GM12878 (cell line): ENCODE measurements at regions not wholly inside any gene's neighbourhood (a gene's known extent, or its start where the extent isn't known, plus 50 kb on each side); places are given as distances from the start of the nearest gene placed in this dataset.

Experiments
- ATAC-seq: fragments of 200-7000 bp; cut with Tn5 transposase; 3 replicates; pipeline ENCODE4 v1.9.1; 2020; ENCODE audit warnings: mild to moderate bottlenecking, moderate library complexity
- BruUV-seq: library from RNA; stranded (reverse); fragments of 400-500 nt; replicated peaks from 2 replicates; lab custom pipeline; 2021; lab: Mats Ljungman, UMichigan
- CTCF ChIA-PET: fragments of 300-600 bp; sonication (Branson Sonifier 250); formaldehyde crosslinking; extraction: SDS; loops from one replicate; lab custom pipeline; 2021; ENCODE audit warnings: inconsistent platforms; lab: Yijun Ruan, JAX
- POLR2A ChIA-PET: fragments of 350-600 bp; formaldehyde crosslinking; extraction: SDS; loops from one replicate; lab custom pipeline; 2021; ENCODE audit warnings: inconsistent platforms; lab: Charles Lee
- RAD21 ChIA-PET: fragments of 300-600 bp; sonication (Branson Sonifier 250); formaldehyde crosslinking; loops from one replicate; lab custom pipeline; 2023; ENCODE audit warnings: antibody characterized with exemption; ENCODE audit not compliant: unreplicated experiment; lab: Charles Lee
- SMC1A ChIA-PET: fragments of 300-600 bp; sonication (Branson Sonifier 250); formaldehyde crosslinking; loops from one replicate; lab custom pipeline; 2023; ENCODE audit not compliant: unreplicated experiment, uncharacterized antibody; lab: Charles Lee
- DNase-seq: peaks from one replicate; pipeline ENCODE4 v3.0.0-alpha.2; 2011; ENCODE audit warnings: low read depth, low spot score
- FAIRE-seq: peaks from 3 replicates; lab custom pipeline; 2011; peaks lifted over from hg19 to GRCh38; lab: Jason Lieb, UNC
- H2AFZ ChIP-seq: 2 replicates; pipeline ENCODE4 v1.6.0; 2011; ENCODE audit warnings: low read depth, low read length, control low read depth; ENCODE audit not compliant: control insufficient read depth
- H3K27ac ChIP-seq: 2 replicates; pipeline ENCODE4 v1.5.1; 2011; ENCODE audit warnings: control low read depth; ENCODE audit not compliant: control insufficient read depth, insufficient read depth
- H3K27me3 ChIP-seq, 2 experiments: replicated peaks in 1 of 2; 2 replicates each; pipeline versions ENCODE4 v1.6.0 to v1.6.1; 2011; ENCODE audit warnings: low read length in 1 of 2; ENCODE audit not compliant: control insufficient read depth in 2 of 2, insufficient read depth in 2 of 2
- H3K36me3 ChIP-seq, 2 experiments: 2 replicates each; pipeline ENCODE4 v1.5.1; 2011; ENCODE audit warnings: low read length in 1 of 2; ENCODE audit not compliant: control insufficient read depth in 2 of 2, insufficient read depth in 2 of 2
- H3K4me1 ChIP-seq: 2 replicates; pipeline ENCODE4 v1.6.1; 2011; ENCODE audit warnings: mild to moderate bottlenecking, low read length, moderate library complexity, mixed read lengths; ENCODE audit not compliant: control insufficient read depth, insufficient read depth
- H3K4me2 ChIP-seq: 2 replicates; pipeline ENCODE4 v1.6.0; 2011; ENCODE audit warnings: control low read depth; ENCODE audit not compliant: control insufficient read depth, insufficient read depth
- H3K4me3 ChIP-seq: fragments of 200-600 bp; sonication (generic); 2 replicates; pipeline ENCODE4 v1.5.1; 2016
- H3K79me2 ChIP-seq: 2 replicates; pipeline ENCODE4 v1.6.0; 2011; ENCODE audit warnings: low read length; ENCODE audit not compliant: control insufficient read depth, insufficient read depth
- H3K9ac ChIP-seq: 2 replicates; pipeline ENCODE4 v1.8.0; 2011; ENCODE audit warnings: low read length, control low read depth, mixed read lengths; ENCODE audit not compliant: control insufficient read depth, insufficient read depth
- H3K9me3 ChIP-seq: replicated peaks from 3 replicates; pipeline ENCODE4 v1.5.1; 2011; ENCODE audit warnings: mild to moderate bottlenecking, low read length; ENCODE audit not compliant: control insufficient read depth, insufficient read depth
- H4K20me1 ChIP-seq: 2 replicates; pipeline ENCODE4 v1.6.0; 2011; ENCODE audit not compliant: control insufficient read depth, insufficient read depth
- CBX5 ChIP-seq: sonication (generic); IDR thresholded peaks from 2 replicates; pipeline ENCODE4 v1.6.1; 2016; ENCODE audit warnings: low read depth, moderate library complexity, mild to moderate bottlenecking, inconsistent platforms
- CREB1 ChIP-seq: IDR thresholded peaks from 2 replicates; pipeline ENCODE4 v1.6.1; 2012; ENCODE audit warnings: low read depth, mild to moderate bottlenecking, inconsistent platforms
- CTCF ChIP-seq, 3 experiments: IDR thresholded peaks in 2 of 3; conservative IDR thresholded peaks in 1 of 3; 2 replicates each; pipeline ENCODE4 v1.5.1; 2011; ENCODE audit warnings: low read depth in 3 of 3, low read length in 3 of 3, mild to moderate bottlenecking in 3 of 3, control low read depth in 2 of 3, moderate library complexity in 2 of 3, inconsistent platforms in 1 of 3, mixed read lengths in 1 of 3; ENCODE audit not compliant: control insufficient read depth in 2 of 3, insufficient read depth in 1 of 3; ENCODE audit errors: extremely low read depth in 1 of 3
- MLLT1 ChIP-seq: fragments of 450-650 bp; IDR thresholded peaks from 2 replicates; pipeline ENCODE4 v1.6.1; 2016; ENCODE audit warnings: mild to moderate bottlenecking
- SMARCA5 ChIP-seq: fragments of 450-650 bp; IDR thresholded peaks from 2 replicates; pipeline ENCODE4 v1.6.1; 2017; ENCODE audit warnings: mild to moderate bottlenecking
- SP1 ChIP-seq: IDR thresholded peaks from one replicate; pipeline ENCODE4 v1.6.1; 2011; ENCODE audit warnings: low read depth, low read length
- SUPT20H ChIP-seq: IDR thresholded peaks from 2 replicates; pipeline ENCODE4 v1.6.1; 2011; ENCODE audit warnings: low read depth, mild to moderate bottlenecking, low read length, moderate library complexity, borderline replicate concordance; ENCODE audit not compliant: control insufficient read depth
- ZBTB11 ChIP-seq: fragments of 450-650 bp; formaldehyde crosslinking; IDR thresholded peaks from 2 replicates; pipeline ENCODE4 v1.5.0; 2022; ENCODE audit warnings: mild to moderate bottlenecking, missing genetic modification characterization
- WGBS: methylation state at CpG from one replicate; pipeline ENCODE4 v1.1.6; 2016; ENCODE audit warnings: low lambda C conversion rate; ENCODE audit not compliant: insufficient replicate concordance, insufficient coverage; ENCODE audit errors: missing lambda C conversion rate; 5-methylcytosine and 5-hydroxymethylcytosine counted together
- in situ Hi-C: fragments of 300-500 bp; cut with MboI; formaldehyde crosslinking; loops from 9 replicates; pipeline ENCODE4 v1.14.3; 2018; ENCODE audit warnings: mixed read lengths
- intact Hi-C: fragments of 100-400 bp; cut with micrococcal nuclease; formaldehyde crosslinking; loops from one replicate; pipeline ENCODE4 v1.14.2; 2022; ENCODE audit not compliant: unreplicated experiment

GRCh38 chr2:160870729-160871465 is 289.3 kb upstream of the TANK start:
- 14% methylated on average over 6 of the region's 6 CpGs for WGBS
- ChIA-PET CTCF (no interaction called here), POLR2A (no interaction called here), RAD21 (interaction anchor here (0.6 kb wide), 1 partner anchor 125 kb away, joined by 6 read pairs; no protein-coding TSS in a partner anchor), SMC1A (no interaction called here)
- Histone ChIP-seq H3K36me3 (no peaks in the 10 kb centered on the region), H3K9me3 (no peaks in the 10 kb centered on the region), H3K27ac (no peak overlapping the region), H3K79me2 (no peaks in the 10 kb centered on the region), H3K9ac (no peak overlapping the region), H4K20me1 (no peaks in the 10 kb centered on the region), H3K4me1 (no peaks in the 10 kb centered on the region), H2AFZ (no peak overlapping the region), H3K4me3 (no peak overlapping the region), H3K27me3 (no peaks in the 10 kb centered on the region), H3K4me2 (no peak overlapping the region)
- intact Hi-C loops (no loop called here), in situ Hi-C loops (no loop called here)
- no peak for FAIRE-seq
- ATAC-seq, result no peak
- TF ChIP-seq CBX5, result no peak
- no peak for TF ChIP-seq SUPT20H
- no peak for TF ChIP-seq ZBTB11 (CRISPR knock-in tag)
- no peak for TF ChIP-seq CTCF (IDR thresholded peaks at IDR 0.05 in 2 of 3, conservative IDR thresholded peaks at IDR 0.05 in 1 of 3; ENCODE audit: control insufficient read depth in 2 of 3, extremely low read depth in 1 of 3, insufficient read depth in 1 of 3, low read depth in 3 of 3, low read length in 3 of 3)
- no peak for TF ChIP-seq SMARCA5
- TF ChIP-seq SP1, result no peak
- TF ChIP-seq CREB1, result no peak
- no peak for TF ChIP-seq MLLT1
- no peak for DNase-seq
- no TSS peak for BruUV-seq
